ENCODE measurements at regions not wholly inside any gene's neighbourhood (a gene's known extent, or its start where the extent isn't known, plus 50 kb on each side); places are given as distances from the start of the nearest gene placed in this dataset.

DNA sequence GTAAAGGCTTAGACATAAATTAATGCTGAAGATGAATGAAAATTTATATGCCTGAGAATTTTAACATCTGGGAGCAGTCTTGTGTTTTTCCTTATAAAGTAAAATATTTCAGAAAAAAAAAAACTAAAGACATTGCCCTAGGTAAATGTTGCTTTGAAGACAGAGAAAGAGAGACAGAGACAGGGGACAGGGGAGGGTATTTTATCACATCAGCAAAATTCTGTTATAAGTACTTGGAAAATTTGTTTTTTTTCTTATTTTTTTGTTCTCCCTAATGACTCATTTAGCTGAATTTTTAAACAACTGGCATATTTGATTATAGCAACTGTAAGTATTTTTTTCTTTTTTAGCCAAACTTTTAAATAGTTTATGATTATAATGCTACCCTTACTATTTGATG lies 1540.6 kb upstream of the GBE1 start:
- Histone ChIP-seq H3K27me3 (ENCODE audit: insufficient read depth, insufficient read length) (no peaks in the 10 kb centered on the region), H3K9me3 (ENCODE audit: insufficient read depth, low read length) (no peaks in the 10 kb centered on the region; the same call in 1 of the 2 replicates), H3K4me1 (ENCODE audit: insufficient read depth, insufficient read length) (no peaks in the 10 kb centered on the region), H3K36me3 (ENCODE audit: insufficient read depth, insufficient read length, low read length) (no peaks in the 10 kb centered on the region), H3K9ac (ENCODE audit: insufficient read length, low read depth) (no peak overlapping the region), H3K4me3 (ENCODE audit: insufficient read length, low read depth) (no peak overlapping the region)
- no peak for TF ChIP-seq SUZ12 (IDR thresholded peaks at IDR 0.05; ENCODE audit: extremely low read depth, insufficient read depth, insufficient read length)
- no peak for TF ChIP-seq YY1 (IDR thresholded peaks at IDR 0.05; ENCODE audit: insufficient read depth, insufficient read length)
- no peak for TF ChIP-seq ZNF274 (IDR thresholded peaks at IDR 0.05; ENCODE audit: low read depth, low read length)
- no peak for DNase-seq (ENCODE audit: low read depth, low spot score)

DNA sequence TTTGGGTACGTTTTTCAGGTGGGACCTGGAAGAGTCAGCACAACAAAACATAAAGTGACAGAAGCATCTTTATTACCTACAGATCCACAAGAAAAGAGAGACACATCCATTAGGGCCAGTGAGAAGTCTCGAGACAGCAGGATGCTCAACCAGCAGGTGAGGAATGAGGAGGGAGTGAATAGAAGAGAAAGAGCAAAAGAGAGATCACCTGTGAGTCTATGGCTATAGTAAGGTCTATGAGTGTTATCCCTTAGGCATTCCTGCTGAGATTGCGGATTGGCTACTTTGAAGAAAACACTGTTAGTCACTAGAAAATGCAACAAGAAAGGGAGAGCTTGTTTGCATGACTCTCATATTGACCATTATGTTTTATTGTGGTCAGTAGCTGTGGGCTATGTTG lies 1556.2 kb upstream of the GBE1 start:
- TF ChIP-seq ZNF274 (IDR thresholded peaks at IDR 0.05; ENCODE audit: low read depth, low read length) = no peak
- TF ChIP-seq SUZ12 (IDR thresholded peaks at IDR 0.05; ENCODE audit: extremely low read depth, insufficient read depth, insufficient read length) = no peak
- TF ChIP-seq YY1 (IDR thresholded peaks at IDR 0.05; ENCODE audit: insufficient read depth, insufficient read length) = no peak
- Histone ChIP-seq H3K4me3 (ENCODE audit: insufficient read length, low read depth) (no peak overlapping the region), H3K27me3 (ENCODE audit: insufficient read depth, insufficient read length) (no peaks in the 10 kb centered on the region), H3K36me3 (ENCODE audit: insufficient read depth, insufficient read length, low read length) (no peaks in the 10 kb centered on the region), H3K4me1 (ENCODE audit: insufficient read depth, insufficient read length) (no peaks in the 10 kb centered on the region), H3K9ac (ENCODE audit: insufficient read length, low read depth) (no peak overlapping the region), H3K9me3 (ENCODE audit: insufficient read depth, low read length) (no peaks in the 10 kb centered on the region)
- no peak for DNase-seq (ENCODE audit: low read depth, low spot score)

DNA sequence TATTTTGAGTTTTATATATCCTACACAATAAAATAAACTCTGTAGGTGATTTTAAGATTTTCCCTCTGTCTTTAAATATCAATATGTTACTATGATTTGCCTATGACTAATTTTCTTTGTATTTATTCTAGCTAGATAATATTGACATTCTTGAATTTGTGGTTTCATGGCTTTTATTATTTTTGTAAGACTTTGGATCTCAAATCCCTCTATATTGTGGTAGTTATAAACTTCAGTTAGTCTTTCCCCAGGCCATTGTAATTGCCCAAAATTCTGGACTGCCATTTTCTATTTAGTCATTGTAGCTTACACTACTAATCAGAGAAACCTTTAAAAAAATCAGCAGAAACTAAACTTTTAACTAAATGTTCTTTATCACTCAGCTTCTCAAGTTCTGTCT lies 1559.3 kb upstream of the GBE1 start:
- TF ChIP-seq SUZ12 (IDR thresholded peaks at IDR 0.05; ENCODE audit: extremely low read depth, insufficient read depth, insufficient read length) = no peak
- TF ChIP-seq ZNF274 (IDR thresholded peaks at IDR 0.05; ENCODE audit: low read depth, low read length) = no peak
- no peak overlapping the region for H3K4me3 ChIP-seq (ENCODE audit: insufficient read length, low read depth)
- no peak overlapping the region for H3K9ac ChIP-seq (ENCODE audit: insufficient read length, low read depth)

DNA sequence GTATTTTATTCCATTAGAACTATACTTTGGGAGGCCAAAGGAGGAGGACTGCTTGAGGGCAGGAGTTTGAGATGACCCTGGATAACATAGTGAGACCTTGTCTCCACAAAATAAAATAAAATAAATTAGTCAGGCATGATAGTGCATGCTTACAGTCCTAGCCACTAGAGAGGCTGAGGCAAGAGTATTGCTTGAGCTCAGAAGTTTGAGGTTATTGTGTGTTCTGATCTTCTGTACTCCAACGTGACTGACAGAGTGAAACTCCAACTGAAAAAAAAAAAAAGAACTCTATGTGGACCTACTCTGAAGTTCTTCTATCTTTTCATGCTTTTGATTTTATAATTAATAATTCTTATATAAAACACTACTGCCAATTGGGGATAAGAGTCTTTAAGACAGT lies 1560.0 kb upstream of the GBE1 start:
- Histone ChIP-seq H3K4me3 (ENCODE audit: insufficient read length, low read depth) (no peak overlapping the region), H3K9ac (ENCODE audit: insufficient read length, low read depth) (no peak overlapping the region), H3K9me3 (ENCODE audit: insufficient read depth, low read length) (no peaks in the 10 kb centered on the region), H3K36me3 (ENCODE audit: insufficient read depth, insufficient read length, low read length) (no peaks in the 10 kb centered on the region), H3K4me1 (ENCODE audit: insufficient read depth, insufficient read length) (no peaks in the 10 kb centered on the region), H3K27me3 (ENCODE audit: insufficient read depth, insufficient read length) (no peaks in the 10 kb centered on the region)
- no peak for DNase-seq (ENCODE audit: low read depth, low spot score)
- TF ChIP-seq ZNF274 (IDR thresholded peaks at IDR 0.05; ENCODE audit: low read depth, low read length) (no peak), YY1 (IDR thresholded peaks at IDR 0.05; ENCODE audit: insufficient read depth, insufficient read length) (no peak), SUZ12 (IDR thresholded peaks at IDR 0.05; ENCODE audit: extremely low read depth, insufficient read depth, insufficient read length) (no peak)

More for the DNA sequence above, 1559.3 kb upstream of the GBE1 start:
- Histone ChIP-seq H3K27me3 (ENCODE audit: insufficient read depth, insufficient read length) (no peaks in the 10 kb centered on the region), H3K4me1 (ENCODE audit: insufficient read depth, insufficient read length) (no peaks in the 10 kb centered on the region), H3K9me3 (ENCODE audit: insufficient read depth, low read length) (no peaks in the 10 kb centered on the region), H3K36me3 (ENCODE audit: insufficient read depth, insufficient read length, low read length) (no peaks in the 10 kb centered on the region)
- no peak for DNase-seq (ENCODE audit: low read depth, low spot score)

DNA sequence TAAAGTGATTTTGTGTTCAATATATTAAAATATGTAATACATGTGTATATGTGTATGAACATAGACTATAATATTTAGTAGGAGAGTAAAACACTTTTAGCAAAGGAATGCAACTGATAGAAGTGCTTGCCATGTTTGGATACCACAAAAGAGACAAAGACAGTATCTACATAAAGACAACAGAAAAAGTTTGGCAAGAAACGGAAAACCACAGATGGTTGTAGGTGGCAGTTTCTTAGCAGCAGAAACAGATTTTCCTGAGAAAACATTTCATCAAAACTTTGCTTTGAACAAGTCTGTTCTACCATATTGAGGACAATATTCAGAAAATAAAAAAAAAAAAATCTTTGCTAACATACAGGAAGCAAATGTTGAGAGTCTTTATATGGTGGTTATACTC lies 1560.4 kb upstream of the GBE1 start:
- TF ChIP-seq ZNF274 (IDR thresholded peaks at IDR 0.05; ENCODE audit: low read depth, low read length) = no peak
- TF ChIP-seq SUZ12 (IDR thresholded peaks at IDR 0.05; ENCODE audit: extremely low read depth, insufficient read depth, insufficient read length) = no peak
- TF ChIP-seq YY1 (IDR thresholded peaks at IDR 0.05; ENCODE audit: insufficient read depth, insufficient read length) = no peak
- no peak for DNase-seq (ENCODE audit: low read depth, low spot score)
- Histone ChIP-seq H3K9ac (ENCODE audit: insufficient read length, low read depth) (no peak overlapping the region), H3K4me1 (ENCODE audit: insufficient read depth, insufficient read length) (no peaks in the 10 kb centered on the region), H3K9me3 (ENCODE audit: insufficient read depth, low read length) (no peaks in the 10 kb centered on the region), H3K27me3 (ENCODE audit: insufficient read depth, insufficient read length) (no peaks in the 10 kb centered on the region), H3K36me3 (ENCODE audit: insufficient read depth, insufficient read length, low read length) (no peaks in the 10 kb centered on the region), H3K4me3 (ENCODE audit: insufficient read length, low read depth) (no peak overlapping the region)

DNA sequence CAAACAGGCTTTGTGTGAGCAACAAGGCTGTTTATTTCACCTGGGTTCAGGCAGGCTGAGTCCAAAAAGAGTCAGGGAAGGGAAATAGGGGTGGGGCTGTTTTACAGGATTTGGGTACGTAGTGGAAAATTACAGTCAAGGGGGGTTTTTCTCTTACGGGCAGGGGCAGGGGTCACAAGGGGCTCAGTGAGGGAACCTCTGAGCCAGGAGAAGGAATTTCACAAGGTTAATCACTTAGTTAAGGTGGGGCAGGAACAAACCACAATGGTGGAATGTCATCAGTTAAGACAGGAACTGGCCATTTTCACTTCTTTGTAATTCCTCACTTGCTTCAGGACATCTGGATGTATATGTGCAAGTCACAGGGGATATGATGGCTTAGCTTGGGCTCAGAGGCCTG lies 1592.8 kb upstream of the GBE1 start:
- DNase-seq (ENCODE audit: low read depth, low spot score) = no peak
- Histone ChIP-seq H3K9me3 (ENCODE audit: insufficient read depth, low read length) (peaks cover 38% of the 10 kb centered on the region), H3K4me3 (ENCODE audit: insufficient read length, low read depth) (no peak overlapping the region), H3K9ac (ENCODE audit: insufficient read length, low read depth) (no peak overlapping the region), H3K36me3 (ENCODE audit: insufficient read depth, insufficient read length, low read length) (no peaks in the 10 kb centered on the region), H3K27me3 (ENCODE audit: insufficient read depth, insufficient read length) (no peaks in the 10 kb centered on the region), H3K4me1 (ENCODE audit: insufficient read depth, insufficient read length) (no peaks in the 10 kb centered on the region)
- no peak for TF ChIP-seq YY1 (IDR thresholded peaks at IDR 0.05; ENCODE audit: insufficient read depth, insufficient read length)
- no peak for TF ChIP-seq ZNF274 (IDR thresholded peaks at IDR 0.05; ENCODE audit: low read depth, low read length)
- no peak for TF ChIP-seq SUZ12 (IDR thresholded peaks at IDR 0.05; ENCODE audit: extremely low read depth, insufficient read depth, insufficient read length)

DNA sequence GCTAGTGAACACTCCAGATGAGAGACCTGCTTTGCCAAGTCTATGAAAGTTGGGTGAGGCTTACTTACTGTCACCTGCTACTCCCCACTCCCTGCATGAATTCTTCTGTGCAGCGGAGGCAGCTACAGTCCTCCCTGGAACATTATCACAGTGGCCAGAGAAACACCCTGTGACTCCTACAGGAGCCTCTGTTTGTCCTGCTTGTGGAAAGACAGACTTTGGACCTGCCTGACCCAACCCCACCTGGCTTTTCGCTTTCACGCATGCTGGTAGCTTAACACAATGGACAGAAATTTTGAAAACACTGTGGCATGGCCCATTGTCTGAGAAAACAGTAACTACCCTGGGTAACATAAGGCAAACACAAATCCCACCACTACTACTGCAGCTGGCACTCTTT lies 1565.5 kb upstream of the CADM2 start:
- H3K36me3 ChIP-seq (ENCODE audit: insufficient read depth, insufficient read length, low read length) = no peaks in the 10 kb centered on the region
- DNase-seq (ENCODE audit: low read depth, low spot score) = no peak
- no peak overlapping the region for H3K9ac ChIP-seq (ENCODE audit: insufficient read length, low read depth)
- TF ChIP-seq ZNF274 (IDR thresholded peaks at IDR 0.05; ENCODE audit: low read depth, low read length) (no peak), SUZ12 (IDR thresholded peaks at IDR 0.05; ENCODE audit: extremely low read depth, insufficient read depth, insufficient read length) (no peak), YY1 (IDR thresholded peaks at IDR 0.05; ENCODE audit: insufficient read depth, insufficient read length) (no peak)
- no peak overlapping the region for H3K4me3 ChIP-seq (ENCODE audit: insufficient read length, low read depth)
- no peaks in the 10 kb centered on the region for H3K4me1 ChIP-seq (ENCODE audit: insufficient read depth, insufficient read length)
- no peaks in the 10 kb centered on the region for H3K9me3 ChIP-seq (ENCODE audit: insufficient read depth, low read length)
- no peaks in the 10 kb centered on the region for H3K27me3 ChIP-seq (ENCODE audit: insufficient read depth, insufficient read length)

DNA sequence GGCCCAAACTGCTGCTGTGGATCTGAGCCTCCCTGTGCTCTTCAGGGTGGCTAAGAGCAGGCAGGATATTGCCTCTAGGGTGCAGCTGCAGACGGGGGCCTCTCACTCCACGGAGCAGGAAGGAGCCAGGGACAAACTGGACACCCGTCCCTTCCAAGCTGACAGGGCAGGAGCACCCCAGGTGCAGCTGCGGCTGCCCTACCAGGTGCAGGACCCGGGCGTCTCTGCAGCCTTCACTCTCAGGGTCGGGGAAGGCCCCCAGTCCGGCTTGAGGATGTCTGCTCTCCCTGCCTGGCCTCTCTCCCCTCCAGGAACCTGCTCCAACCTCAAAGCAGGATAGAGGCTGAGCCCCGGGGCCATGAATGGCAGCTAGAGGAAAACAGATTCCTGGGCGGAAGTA lies 1554.9 kb upstream of the CADM2 start:
- H3K9me3 ChIP-seq (ENCODE audit: insufficient read depth, low read length) = peaks cover 6% of the 10 kb centered on the region
- DNase-seq (ENCODE audit: low read depth, low spot score) = no peak
- TF ChIP-seq YY1 (IDR thresholded peaks at IDR 0.05; ENCODE audit: insufficient read depth, insufficient read length) (no peak), SUZ12 (IDR thresholded peaks at IDR 0.05; ENCODE audit: extremely low read depth, insufficient read depth, insufficient read length) (no peak)
- H3K9ac ChIP-seq (ENCODE audit: insufficient read length, low read depth) = no peak overlapping the region
- H3K4me1 ChIP-seq (ENCODE audit: insufficient read depth, insufficient read length) = no peaks in the 10 kb centered on the region
- no peak overlapping the region for H3K4me3 ChIP-seq (ENCODE audit: insufficient read length, low read depth)
- H3K36me3 ChIP-seq (ENCODE audit: insufficient read depth, insufficient read length, low read length) = no peaks in the 10 kb centered on the region
- H3K27me3 ChIP-seq (ENCODE audit: insufficient read depth, insufficient read length) = no peaks in the 10 kb centered on the region
